ENCODE measurements at regions not wholly inside any gene's neighbourhood (a gene's known extent, or its start where the extent isn't known, plus 50 kb on each side); places are given as distances from the start of the nearest gene placed in this dataset.

DNA sequence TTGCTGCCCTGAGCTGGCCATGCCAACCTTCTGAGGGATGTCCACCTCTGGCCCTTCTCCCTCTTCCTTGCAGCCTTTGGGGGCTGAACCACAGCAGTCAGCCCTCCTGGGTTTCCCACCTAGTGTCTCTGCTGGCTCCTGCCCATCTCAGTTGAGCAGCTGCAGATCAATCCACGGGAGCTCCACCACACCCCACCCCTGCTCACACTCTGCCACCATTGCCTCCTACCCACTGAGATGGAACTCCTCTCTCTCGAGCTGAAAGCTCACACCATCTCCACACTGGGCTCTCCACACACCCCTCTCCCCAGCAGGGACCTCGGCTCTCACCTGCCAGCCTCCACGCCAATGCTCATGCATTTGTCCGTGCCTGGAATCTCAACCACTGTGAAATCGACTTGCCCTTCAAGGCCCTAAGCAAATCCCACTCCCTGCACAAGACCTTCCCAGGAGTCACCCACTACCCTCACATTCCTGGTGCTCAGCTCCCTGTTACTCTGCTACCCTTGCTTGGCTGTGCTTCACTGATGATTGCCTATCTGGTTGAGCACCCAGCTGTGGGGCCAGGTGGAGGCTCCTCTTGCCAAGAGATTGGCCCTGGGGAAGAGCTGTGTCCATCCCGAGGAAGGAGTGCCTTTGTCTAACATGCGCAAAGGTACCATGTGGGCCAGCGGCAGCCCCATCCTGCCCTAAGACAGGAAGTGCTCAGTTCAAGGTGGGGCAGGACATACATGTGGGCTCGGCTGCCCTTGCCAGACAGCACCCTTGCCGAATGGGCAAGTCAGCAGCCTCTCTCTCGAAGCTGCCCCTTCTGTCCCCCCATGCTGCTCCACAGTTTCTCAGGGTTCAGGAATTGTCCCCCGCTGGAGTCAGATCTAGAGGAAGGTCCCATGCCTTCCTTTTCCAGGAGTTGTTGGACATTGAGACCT, 208.7 kb downstream of the CYP26B1 start:
- no peak overlapping the region for H3K27ac ChIP-seq (ENCODE audit: low read depth)
- Mint-ChIP-seq H3K4me3 (no peak overlapping the region), H3K36me3 (ENCODE audit: low read depth) (no peaks in the 10 kb centered on the region), H3K27ac (no peak overlapping the region), H3K9me3 (no peaks in the 10 kb centered on the region), H3K4me1 (peaks cover 4% of the 10 kb centered on the region; the same call in 2 of the 3 replicates), H3K27me3 (ENCODE audit: insufficient read depth, low read depth, poor library complexity) (peaks cover 6% of the 10 kb centered on the region)
- H3K27me3 ChIP-seq (ENCODE audit: insufficient read depth), result no peaks in the 10 kb centered on the region
- no peak overlapping the region for H3K4me3 ChIP-seq
- DNase-seq (ENCODE audit: low spot score) (no peak), ATAC-seq (no peak)
- H3K36me3 ChIP-seq (ENCODE audit: insufficient read depth), result no peaks in the 10 kb centered on the region
- no peak overlapping the region for H3K4me2 ChIP-seq
- no peaks in the 10 kb centered on the region for H3K4me1 ChIP-seq (ENCODE audit: insufficient read depth)
- H2AFZ ChIP-seq, result no peak overlapping the region
- no peaks in the 10 kb centered on the region for H3K79me2 ChIP-seq (replicated peaks; ENCODE audit: insufficient read depth)
- TF ChIP-seq, protein P1, sequence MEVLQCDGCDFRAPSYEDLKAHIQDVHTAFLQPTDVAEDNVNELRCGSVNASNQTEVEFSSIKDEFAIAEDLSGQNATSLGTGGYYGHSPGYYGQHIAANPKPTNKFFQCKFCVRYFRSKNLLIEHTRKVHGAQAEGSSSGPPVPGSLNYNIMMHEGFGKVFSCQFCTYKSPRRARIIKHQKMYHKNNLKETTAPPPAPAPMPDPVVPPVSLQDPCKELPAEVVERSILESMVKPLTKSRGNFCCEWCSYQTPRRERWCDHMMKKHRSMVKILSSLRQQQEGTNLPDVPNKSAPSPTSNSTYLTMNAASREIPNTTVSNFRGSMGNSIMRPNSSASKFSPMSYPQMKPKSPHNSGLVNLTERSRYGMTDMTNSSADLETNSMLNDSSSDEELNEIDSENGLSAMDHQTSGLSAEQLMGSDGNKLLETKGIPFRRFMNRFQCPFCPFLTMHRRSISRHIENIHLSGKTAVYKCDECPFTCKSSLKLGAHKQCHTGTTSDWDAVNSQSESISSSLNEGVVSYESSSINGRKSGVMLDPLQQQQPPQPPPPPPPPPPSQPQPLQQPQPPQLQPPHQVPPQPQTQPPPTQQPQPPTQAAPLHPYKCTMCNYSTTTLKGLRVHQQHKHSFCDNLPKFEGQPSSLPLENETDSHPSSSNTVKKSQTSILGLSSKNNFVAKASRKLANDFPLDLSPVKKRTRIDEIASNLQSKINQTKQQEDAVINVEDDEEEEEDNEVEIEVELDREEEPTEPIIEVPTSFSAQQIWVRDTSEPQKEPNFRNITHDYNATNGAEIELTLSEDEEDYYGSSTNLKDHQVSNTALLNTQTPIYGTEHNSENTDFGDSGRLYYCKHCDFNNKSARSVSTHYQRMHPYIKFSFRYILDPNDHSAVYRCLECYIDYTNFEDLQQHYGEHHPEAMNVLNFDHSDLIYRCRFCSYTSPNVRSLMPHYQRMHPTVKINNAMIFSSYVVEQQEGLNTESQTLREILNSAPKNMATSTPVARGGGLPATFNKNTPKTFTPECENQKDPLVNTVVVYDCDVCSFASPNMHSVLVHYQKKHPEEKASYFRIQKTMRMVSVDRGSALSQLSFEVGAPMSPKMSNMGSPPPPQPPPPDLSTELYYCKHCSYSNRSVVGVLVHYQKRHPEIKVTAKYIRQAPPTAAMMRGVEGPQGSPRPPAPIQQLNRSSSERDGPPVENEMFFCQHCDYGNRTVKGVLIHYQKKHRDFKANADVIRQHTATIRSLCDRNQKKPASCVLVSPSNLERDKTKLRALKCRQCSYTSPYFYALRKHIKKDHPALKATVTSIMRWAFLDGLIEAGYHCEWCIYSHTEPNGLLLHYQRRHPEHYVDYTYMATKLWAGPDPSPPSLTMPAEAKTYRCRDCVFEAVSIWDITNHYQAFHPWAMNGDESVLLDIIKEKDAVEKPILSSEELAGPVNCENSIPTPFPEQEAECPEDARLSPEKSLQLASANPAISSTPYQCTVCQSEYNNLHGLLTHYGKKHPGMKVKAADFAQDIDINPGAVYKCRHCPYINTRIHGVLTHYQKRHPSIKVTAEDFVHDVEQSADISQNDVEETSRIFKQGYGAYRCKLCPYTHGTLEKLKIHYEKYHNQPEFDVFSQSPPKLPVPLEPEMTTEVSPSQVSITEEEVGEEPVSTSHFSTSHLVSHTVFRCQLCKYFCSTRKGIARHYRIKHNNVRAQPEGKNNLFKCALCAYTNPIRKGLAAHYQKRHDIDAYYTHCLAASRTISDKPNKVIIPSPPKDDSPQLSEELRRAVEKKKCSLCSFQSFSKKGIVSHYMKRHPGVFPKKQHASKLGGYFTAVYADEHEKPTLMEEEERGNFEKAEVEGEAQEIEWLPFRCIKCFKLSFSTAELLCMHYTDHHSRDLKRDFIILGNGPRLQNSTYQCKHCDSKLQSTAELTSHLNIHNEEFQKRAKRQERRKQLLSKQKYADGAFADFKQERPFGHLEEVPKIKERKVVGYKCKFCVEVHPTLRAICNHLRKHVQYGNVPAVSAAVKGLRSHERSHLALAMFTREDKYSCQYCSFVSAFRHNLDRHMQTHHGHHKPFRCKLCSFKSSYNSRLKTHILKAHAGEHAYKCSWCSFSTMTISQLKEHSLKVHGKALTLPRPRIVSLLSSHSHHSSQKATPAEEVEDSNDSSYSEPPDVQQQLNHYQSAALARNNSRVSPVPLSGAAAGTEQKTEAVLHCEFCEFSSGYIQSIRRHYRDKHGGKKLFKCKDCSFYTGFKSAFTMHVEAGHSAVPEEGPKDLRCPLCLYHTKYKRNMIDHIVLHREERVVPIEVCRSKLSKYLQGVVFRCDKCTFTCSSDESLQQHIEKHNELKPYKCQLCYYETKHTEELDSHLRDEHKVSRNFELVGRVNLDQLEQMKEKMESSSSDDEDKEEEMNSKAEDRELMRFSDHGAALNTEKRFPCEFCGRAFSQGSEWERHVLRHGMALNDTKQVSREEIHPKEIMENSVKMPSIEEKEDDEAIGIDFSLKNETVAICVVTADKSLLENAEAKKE (CRISPR knock-in tag; IDR thresholded peaks at IDR 0.05), result no peak
- TF ChIP-seq, protein P2, sequence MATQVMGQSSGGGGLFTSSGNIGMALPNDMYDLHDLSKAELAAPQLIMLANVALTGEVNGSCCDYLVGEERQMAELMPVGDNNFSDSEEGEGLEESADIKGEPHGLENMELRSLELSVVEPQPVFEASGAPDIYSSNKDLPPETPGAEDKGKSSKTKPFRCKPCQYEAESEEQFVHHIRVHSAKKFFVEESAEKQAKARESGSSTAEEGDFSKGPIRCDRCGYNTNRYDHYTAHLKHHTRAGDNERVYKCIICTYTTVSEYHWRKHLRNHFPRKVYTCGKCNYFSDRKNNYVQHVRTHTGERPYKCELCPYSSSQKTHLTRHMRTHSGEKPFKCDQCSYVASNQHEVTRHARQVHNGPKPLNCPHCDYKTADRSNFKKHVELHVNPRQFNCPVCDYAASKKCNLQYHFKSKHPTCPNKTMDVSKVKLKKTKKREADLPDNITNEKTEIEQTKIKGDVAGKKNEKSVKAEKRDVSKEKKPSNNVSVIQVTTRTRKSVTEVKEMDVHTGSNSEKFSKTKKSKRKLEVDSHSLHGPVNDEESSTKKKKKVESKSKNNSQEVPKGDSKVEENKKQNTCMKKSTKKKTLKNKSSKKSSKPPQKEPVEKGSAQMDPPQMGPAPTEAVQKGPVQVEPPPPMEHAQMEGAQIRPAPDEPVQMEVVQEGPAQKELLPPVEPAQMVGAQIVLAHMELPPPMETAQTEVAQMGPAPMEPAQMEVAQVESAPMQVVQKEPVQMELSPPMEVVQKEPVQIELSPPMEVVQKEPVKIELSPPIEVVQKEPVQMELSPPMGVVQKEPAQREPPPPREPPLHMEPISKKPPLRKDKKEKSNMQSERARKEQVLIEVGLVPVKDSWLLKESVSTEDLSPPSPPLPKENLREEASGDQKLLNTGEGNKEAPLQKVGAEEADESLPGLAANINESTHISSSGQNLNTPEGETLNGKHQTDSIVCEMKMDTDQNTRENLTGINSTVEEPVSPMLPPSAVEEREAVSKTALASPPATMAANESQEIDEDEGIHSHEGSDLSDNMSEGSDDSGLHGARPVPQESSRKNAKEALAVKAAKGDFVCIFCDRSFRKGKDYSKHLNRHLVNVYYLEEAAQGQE (IDR thresholded peaks at IDR 0.05; ENCODE audit: unreplicated experiment), result no peak
- TF ChIP-seq EZH2 (IDR thresholded peaks at IDR 0.05; ENCODE audit: low read depth, unreplicated experiment) (no peak), ZNF331 (CRISPR knock-in tag; IDR thresholded peaks at IDR 0.05; ENCODE audit: low read depth) (no peak), POLR2AphosphoS5 (IDR thresholded peaks at IDR 0.05; ENCODE audit: low read depth) (no peak), EZH2phosphoT487 (IDR thresholded peaks at IDR 0.05; ENCODE audit: unreplicated experiment) (no peak), JUNB (IDR thresholded peaks at IDR 0.05; ENCODE audit: unreplicated experiment) (no peak), STAT1 (IDR thresholded peaks at IDR 0.05; ENCODE audit: unreplicated experiment) (no peak), CREB1 (CRISPR knock-in tag; IDR thresholded peaks at IDR 0.05; ENCODE audit: low read depth) (no peak), ZNF114 (CRISPR knock-in tag; IDR thresholded peaks at IDR 0.05) (no peak), NANOG (IDR thresholded peaks at IDR 0.05; ENCODE audit: borderline replicate concordance) (no peak)
- TF ChIP-seq, protein P3, sequence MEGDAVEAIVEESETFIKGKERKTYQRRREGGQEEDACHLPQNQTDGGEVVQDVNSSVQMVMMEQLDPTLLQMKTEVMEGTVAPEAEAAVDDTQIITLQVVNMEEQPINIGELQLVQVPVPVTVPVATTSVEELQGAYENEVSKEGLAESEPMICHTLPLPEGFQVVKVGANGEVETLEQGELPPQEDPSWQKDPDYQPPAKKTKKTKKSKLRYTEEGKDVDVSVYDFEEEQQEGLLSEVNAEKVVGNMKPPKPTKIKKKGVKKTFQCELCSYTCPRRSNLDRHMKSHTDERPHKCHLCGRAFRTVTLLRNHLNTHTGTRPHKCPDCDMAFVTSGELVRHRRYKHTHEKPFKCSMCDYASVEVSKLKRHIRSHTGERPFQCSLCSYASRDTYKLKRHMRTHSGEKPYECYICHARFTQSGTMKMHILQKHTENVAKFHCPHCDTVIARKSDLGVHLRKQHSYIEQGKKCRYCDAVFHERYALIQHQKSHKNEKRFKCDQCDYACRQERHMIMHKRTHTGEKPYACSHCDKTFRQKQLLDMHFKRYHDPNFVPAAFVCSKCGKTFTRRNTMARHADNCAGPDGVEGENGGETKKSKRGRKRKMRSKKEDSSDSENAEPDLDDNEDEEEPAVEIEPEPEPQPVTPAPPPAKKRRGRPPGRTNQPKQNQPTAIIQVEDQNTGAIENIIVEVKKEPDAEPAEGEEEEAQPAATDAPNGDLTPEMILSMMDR (conservative IDR thresholded peaks at IDR 0.05; ENCODE audit: low read depth in 2 of 2), result no peak
- TF ChIP-seq, protein P4, sequence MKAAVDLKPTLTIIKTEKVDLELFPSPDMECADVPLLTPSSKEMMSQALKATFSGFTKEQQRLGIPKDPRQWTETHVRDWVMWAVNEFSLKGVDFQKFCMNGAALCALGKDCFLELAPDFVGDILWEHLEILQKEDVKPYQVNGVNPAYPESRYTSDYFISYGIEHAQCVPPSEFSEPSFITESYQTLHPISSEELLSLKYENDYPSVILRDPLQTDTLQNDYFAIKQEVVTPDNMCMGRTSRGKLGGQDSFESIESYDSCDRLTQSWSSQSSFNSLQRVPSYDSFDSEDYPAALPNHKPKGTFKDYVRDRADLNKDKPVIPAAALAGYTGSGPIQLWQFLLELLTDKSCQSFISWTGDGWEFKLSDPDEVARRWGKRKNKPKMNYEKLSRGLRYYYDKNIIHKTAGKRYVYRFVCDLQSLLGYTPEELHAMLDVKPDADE (IDR thresholded peaks at IDR 0.05), result no peak
- 0 out of 2 replicates have a peak, but pooled peaks cover 2% of the 10 kb centered on the region for H4K20me1 ChIP-seq (replicated peaks; ENCODE audit: insufficient read depth)
- H3F3A ChIP-seq (replicated peaks; ENCODE audit: low read depth), result no peaks in the 10 kb centered on the region
- no peaks in the 10 kb centered on the region; the same call in 1 of the 2 replicates for H3K9me2 ChIP-seq (ENCODE audit: insufficient read depth)
